GM19023 (cell line): ENCODE measurements at regions not wholly inside any gene's neighbourhood (a gene's known extent, or its start where the extent isn't known, plus 50 kb on each side); places are given as distances from the start of the nearest gene placed in this dataset.
"Not testable (repeated sequence)": the region's sequence is repeated elsewhere in the genome, so short reads cannot be mapped to it uniquely, and the experiment has no call there.

Source experiments
- ATAC-seq: cut with Tn5 transposase; IDR thresholded peaks from one replicate; pipeline ENCODE4 v1.9.1; 2021; ENCODE audit warnings: mild to moderate bottlenecking, moderate library complexity; ENCODE audit not compliant: unreplicated experiment

DNA sequence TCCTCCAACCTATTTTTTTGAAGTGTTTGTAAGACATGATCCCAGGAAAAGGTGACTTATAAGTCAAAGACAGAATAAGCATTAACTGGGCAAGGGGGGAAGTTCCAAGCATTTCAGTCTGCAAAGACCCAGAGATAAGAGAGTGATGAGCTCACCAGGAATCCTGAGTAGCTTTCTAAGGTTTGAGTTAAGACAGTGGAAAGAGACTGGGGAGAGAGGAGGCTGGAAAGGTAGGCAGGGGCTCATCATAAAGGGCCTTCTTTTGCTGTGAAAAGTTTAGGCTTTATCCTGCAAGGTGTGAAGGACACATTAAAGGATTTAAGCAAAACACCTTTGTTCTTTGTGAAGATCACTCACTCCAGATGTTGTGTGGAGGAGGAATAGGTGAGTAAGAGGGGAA is 438.8 kb downstream of the CHL1 start:
- no peak for ATAC-seq

DNA sequence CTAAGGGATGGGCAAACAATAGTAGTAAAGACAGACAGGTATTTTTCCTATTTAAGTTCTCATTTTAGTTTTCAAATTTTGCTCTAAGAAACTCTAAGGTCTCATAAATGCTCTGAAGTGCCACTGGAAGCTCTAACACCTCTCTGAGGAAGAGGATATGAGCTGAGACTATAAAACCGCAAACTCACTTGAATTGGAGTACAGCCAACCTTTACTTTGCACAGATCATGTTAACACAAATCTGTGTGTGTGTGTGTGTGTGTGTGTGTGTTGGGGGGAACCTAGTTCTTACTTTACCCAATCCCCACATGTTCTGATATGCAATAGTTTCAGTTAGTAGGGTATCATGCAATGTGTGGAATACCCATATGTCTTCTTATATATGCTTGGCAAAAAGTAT is 446.8 kb downstream of the CHL1 start:
- ATAC-seq, result no peak

- no peak for ATAC-seq
Measured at GRCh38 chr3:655824-656223, 437.0 kb upstream of the CNTN6 start.

GRCh38 chr3:661356-661755 is 431.5 kb upstream of the CNTN6 start:
- no peak for ATAC-seq

- no peak for ATAC-seq
Measured at GRCh38 chr3:674116-674515, 418.7 kb upstream of the CNTN6 start.

DNA sequence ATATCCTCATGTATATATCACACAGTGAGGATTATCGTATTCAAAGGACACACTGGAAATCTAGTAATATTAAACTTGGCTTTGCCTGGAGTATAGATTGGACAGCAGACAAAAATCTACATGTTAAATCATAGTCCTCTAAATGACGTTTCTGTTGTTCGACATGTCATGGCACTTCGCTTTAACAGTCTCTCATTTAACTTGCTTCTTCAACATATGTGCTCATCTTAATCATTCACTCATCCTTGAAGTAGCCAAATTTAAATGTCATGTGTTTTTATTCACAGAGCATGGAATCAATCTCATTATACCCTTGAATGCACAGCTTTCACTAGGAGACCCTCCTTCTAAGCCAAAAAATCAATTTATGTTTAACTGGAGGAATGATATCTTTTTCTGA is 417.0 kb upstream of the CNTN6 start:
- no peak for ATAC-seq

DNA sequence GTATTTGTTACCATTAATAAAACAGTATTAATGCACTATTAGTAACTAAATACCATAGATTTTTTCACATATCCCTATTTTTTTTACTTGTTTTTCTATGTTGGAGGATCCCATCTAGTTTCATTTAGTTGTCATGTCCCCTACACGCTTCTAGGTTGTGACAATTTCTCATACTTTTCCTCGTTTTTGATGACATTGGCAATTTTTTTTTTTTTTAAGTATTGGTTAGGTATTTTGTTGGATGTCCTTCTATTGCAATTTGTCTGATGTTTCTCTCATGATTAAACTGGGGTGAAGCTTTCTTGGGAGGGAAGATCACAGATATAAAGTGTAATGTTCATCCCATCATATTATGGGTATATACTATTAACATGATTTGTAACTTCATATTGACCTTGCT is 409.1 kb upstream of the CNTN6 start:
- no peak for ATAC-seq

DNA sequence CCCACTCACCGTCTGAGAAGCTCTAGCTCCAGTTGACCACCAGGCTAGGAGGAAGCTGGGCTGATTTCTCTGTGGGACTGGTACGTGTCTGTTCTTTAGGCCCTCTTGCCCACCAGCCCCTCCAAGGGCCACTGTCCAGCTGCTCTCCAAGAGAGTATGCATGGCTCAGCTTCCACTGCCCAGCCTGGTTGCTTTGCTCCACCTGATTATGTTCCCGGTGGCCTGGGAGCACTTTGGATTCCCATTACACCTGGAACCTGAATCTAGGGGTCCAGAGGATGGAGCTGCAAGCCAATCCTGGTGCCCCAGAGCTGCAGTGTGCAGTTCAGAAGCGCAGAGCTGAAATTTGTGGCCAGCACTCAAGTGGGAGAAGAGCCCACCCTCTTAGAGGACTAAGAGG is 402.1 kb upstream of the CNTN6 start:
- ATAC-seq, result no peak

DNA sequence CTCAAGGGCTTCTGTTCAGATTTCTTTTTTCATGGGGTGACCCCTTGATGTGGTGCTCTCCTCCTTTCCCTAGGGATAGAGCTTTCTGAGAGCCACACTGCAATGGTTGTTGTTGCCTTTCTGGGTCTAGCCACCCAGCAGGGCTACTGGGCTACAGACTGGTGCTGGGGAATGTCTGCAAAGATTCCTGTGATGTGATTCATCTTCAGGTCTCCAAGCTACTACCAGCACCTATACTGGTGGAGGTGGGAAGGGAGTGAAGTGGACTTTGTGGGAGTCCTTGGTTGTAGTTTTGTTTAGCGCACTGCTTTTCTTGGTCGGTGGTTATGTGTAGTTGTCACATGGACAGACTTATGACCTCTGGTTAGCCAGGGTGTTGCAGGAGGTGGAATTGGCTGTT is 392.3 kb upstream of the CNTN6 start:
- no peak for ATAC-seq

- ATAC-seq, result no peak
Measured at GRCh38 chr3:707041-707440, 385.8 kb upstream of the CNTN6 start.

GRCh38 chr3:713006-713621 is 379.7 kb upstream of the CNTN6 start:
- ATAC-seq, result no peak

GRCh38 chr3:713947-714620 is 378.7 kb upstream of the CNTN6 start:
- no peak for ATAC-seq

DNA sequence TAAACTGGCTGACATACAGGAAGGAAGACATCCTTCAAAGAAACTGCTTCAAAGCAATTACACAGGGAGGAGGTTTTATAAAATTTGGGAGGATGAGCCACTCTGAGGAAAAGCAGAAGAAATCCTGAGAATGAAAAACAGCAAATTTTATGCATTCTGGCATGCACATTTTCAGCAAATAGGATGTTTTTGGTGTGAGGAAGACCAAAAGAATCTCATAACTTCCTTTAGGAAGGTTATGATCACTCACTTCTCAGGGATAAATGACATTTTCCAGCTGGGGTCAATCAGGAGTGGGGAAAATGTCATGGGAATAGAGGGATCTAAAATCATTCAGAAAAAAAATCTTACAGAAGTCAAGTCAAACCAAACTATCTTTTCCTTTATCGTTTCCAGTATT is 371.7 kb upstream of the CNTN6 start:
- ATAC-seq, result no peak

DNA sequence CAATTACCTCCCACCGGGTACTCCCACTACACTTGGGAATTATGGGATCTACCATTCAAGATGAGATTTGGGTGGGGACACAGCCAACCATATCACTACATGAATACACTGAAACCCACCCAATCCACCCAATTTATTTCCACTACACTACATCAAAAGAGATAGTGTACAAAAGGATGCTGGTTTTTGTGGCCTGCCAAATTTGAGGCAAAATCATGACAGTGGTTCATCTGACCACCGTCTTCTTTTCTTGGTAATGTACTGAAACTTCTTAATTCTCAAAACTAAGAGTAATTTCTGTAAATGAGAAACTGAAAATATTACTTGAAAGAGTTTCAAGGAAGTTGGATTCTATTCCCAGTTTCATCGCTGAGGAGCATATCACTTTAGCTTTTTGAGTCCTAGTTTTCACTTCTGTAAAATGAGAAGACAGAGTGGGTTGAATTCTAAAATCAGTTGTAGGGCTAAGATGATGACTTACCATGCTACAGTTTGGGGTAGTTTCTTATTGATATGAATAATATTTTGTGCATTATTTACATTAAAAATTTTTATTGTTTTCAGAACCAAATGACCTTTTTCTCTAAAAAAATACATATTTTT is 360.4 kb upstream of the CNTN6 start:
- ATAC-seq, result no peak

- ATAC-seq, result no peak
Measured at GRCh38 chr3:733313-733712, 359.5 kb upstream of the CNTN6 start.

- no peak for ATAC-seq
Measured at GRCh38 chr3:757711-758110, 335.1 kb upstream of the CNTN6 start.

- no peak for ATAC-seq
Measured at GRCh38 chr3:759106-759505, 333.7 kb upstream of the CNTN6 start.

- not testable (repeated sequence) for ATAC-seq
Measured at GRCh38 chr3:773433-773832, 319.4 kb upstream of the CNTN6 start.

DNA sequence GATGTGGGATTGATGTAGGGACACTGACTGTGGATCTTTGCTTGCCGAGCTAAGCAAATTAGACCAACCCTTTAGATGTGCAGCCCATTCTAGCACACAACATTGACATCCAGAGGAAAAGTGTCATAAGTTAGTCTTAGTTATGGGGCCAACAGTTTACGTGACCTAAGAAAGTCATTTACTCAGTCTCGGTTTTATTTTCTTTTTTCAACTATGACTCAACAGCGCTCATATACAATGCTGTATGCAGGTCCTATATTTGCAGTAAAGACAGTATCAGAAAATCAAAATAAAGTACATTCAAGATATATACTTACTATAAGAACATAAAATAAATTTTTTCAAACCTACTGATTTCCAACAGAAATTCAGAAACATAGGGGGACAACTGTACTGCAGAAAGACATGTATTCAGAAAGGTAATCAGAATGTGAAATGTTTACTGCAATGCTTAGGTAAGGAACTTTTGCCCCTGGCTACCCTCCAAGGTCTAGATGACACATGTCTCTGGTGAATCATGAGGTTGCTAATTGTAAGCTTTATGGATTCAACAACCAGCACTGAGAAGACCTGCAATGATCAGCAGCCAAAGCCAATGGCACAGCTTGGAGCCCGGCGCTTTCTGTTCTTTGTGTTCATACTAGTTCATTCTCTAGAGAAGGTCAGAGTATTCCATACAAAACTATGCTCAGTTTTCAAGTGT is 317.5 kb upstream of the CNTN6 start:
- ATAC-seq, result no peak

DNA sequence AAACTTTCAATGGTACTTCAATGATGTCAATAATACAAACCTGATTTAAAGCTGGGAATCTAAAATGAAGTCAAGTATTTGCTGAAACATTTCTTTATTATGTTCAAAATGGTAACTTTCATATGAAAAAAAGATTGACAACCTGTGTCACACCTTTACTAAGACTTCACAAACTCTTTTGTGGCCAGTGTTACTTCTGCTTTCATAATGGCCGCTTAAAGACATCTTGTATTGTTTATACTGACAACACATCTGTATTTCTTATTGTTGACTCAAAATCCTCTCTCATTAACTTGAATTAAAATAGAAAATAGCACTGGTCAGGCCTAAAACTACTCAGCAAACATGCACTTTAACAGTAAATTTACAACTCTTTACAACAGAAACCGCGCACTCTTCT is 312.3 kb upstream of the CNTN6 start:
- ATAC-seq, result no peak

DNA sequence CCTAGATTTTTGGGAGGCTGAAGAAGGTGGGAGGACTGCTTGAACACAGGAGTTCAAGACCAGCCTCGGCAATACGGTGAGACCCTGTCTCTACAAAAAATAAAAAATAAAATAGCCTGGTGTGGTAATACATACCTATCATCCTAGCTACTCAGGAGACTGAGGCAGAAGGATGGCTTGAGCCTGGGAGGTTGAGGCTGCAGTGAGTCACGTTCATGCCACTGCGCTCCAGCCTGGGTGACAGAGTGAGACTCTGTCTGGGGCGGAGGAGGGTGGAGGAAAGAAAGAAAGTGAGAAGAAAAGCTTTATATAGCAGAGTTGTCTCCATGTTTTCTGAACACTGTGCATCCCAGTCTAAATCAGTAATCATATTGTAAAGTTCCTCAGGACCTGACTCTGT is 301.4 kb upstream of the CNTN6 start:
- no peak for ATAC-seq

DNA sequence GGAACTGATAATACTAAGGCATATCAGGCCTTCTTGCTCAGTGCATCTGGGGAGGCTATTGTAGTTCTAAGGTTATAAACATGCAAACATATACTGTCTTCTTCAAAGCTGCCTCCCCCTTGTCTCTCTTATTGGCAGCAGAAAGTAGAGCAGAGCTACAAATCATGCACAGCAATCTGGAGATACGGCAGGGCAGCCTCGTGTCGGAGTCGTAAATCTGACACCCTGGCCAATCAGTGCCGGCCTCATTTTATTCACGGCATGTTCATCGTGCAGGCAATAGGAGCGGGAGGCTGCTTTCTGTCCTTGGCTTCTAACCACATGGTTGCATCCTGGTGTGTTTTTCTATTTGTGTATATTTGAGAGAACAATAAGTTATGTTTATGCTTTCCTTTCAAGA is 300.2 kb upstream of the CNTN6 start:
- no peak for ATAC-seq
